HL-60 (cell line): ENCODE measurements at regions not wholly inside any gene's neighbourhood (a gene's known extent, or its start where the extent isn't known, plus 50 kb on each side); places are given as distances from the start of the nearest gene placed in this dataset.

Experiments
- GABPA ChIP-seq: IDR thresholded peaks from 2 replicates; pipeline ENCODE4 v1.6.1; 2012; ENCODE audit warnings: low read depth
- POLR2AphosphoS5 ChIP-seq: IDR thresholded peaks from 2 replicates; pipeline ENCODE4 v1.6.1; 2012; ENCODE audit warnings: low read depth
- TF ChIP-seq, protein P1 (sequence below): IDR thresholded peaks from one replicate; pipeline ENCODE4 v1.5.1; 2011; ENCODE audit warnings: low read length, control low read depth, inconsistent platforms; ENCODE audit not compliant: insufficient read depth
- TF ChIP-seq, protein P2 (sequence below): IDR thresholded peaks from 2 replicates; pipeline ENCODE4 v1.6.1; 2012; ENCODE audit warnings: low read depth; ENCODE audit not compliant: insufficient replicate concordance

DNA sequence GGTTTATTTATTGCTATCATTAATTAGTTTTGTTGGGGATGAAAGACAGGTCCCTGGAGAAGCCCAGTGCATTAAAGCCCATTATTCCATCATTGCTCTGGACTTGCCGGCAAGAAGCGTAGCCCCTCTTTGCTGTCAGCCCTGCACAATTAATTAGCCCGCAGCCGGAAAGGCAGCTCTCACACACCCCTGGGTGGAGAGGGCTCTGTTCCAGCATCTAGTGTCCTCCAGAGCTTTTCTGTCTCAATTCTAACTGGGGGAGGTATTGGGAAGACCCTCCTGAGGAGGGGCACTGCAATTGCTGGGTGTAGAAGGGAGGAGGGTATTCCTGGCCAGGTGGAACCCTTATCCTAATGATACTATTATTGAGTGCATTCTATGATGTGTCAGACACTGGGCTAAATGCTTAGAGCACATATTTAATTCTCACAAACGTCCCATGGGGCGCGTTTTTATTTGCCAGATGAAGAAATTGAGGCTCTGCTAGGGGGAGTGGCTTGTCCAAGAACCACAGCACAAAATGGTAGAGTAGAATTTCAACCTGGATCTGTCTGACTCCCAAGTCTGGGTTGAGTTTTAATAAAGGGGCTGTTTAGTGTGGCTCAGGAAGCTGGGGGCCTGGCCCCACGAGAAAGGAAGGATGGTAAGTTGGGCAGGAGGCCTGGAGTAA lies 148.1 kb upstream of the PCBD1 start:
- TF ChIP-seq, protein P1, sequence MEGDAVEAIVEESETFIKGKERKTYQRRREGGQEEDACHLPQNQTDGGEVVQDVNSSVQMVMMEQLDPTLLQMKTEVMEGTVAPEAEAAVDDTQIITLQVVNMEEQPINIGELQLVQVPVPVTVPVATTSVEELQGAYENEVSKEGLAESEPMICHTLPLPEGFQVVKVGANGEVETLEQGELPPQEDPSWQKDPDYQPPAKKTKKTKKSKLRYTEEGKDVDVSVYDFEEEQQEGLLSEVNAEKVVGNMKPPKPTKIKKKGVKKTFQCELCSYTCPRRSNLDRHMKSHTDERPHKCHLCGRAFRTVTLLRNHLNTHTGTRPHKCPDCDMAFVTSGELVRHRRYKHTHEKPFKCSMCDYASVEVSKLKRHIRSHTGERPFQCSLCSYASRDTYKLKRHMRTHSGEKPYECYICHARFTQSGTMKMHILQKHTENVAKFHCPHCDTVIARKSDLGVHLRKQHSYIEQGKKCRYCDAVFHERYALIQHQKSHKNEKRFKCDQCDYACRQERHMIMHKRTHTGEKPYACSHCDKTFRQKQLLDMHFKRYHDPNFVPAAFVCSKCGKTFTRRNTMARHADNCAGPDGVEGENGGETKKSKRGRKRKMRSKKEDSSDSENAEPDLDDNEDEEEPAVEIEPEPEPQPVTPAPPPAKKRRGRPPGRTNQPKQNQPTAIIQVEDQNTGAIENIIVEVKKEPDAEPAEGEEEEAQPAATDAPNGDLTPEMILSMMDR = no peak
- TF ChIP-seq POLR2AphosphoS5 = no peak
- TF ChIP-seq, protein P2, sequence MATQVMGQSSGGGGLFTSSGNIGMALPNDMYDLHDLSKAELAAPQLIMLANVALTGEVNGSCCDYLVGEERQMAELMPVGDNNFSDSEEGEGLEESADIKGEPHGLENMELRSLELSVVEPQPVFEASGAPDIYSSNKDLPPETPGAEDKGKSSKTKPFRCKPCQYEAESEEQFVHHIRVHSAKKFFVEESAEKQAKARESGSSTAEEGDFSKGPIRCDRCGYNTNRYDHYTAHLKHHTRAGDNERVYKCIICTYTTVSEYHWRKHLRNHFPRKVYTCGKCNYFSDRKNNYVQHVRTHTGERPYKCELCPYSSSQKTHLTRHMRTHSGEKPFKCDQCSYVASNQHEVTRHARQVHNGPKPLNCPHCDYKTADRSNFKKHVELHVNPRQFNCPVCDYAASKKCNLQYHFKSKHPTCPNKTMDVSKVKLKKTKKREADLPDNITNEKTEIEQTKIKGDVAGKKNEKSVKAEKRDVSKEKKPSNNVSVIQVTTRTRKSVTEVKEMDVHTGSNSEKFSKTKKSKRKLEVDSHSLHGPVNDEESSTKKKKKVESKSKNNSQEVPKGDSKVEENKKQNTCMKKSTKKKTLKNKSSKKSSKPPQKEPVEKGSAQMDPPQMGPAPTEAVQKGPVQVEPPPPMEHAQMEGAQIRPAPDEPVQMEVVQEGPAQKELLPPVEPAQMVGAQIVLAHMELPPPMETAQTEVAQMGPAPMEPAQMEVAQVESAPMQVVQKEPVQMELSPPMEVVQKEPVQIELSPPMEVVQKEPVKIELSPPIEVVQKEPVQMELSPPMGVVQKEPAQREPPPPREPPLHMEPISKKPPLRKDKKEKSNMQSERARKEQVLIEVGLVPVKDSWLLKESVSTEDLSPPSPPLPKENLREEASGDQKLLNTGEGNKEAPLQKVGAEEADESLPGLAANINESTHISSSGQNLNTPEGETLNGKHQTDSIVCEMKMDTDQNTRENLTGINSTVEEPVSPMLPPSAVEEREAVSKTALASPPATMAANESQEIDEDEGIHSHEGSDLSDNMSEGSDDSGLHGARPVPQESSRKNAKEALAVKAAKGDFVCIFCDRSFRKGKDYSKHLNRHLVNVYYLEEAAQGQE = no peak
- no peak for TF ChIP-seq GABPA
